ENCODE measurements at regions not wholly inside any gene's neighbourhood (a gene's known extent, or its start where the extent isn't known, plus 50 kb on each side); places are given as distances from the start of the nearest gene placed in this dataset.
"Not testable (repeated sequence)": the region's sequence is repeated elsewhere in the genome, so short reads cannot be mapped to it uniquely, and the experiment has no call there.

GRCh38 chr9:135173066-135173465 lies 85.6 kb downstream of the OLFM1 start:
- Histone ChIP-seq H3K27me3 (no peaks in the 10 kb centered on the region), H3K9me3 (no peaks in the 10 kb centered on the region), H3K36me3 (no peaks in the 10 kb centered on the region), H3K4me3 (no peak overlapping the region), H3K27ac (no peak overlapping the region), H3K4me1 (no peaks in the 10 kb centered on the region)
- intact Hi-C loops (cut with DNase I): no loop called here
- no peak for DNase-seq (ENCODE audit: extremely low spot score in 2 of 2)
- TF ChIP-seq POLR2A (IDR thresholded peaks at IDR 0.05): no peak
- no peak for TF ChIP-seq POLR2AphosphoS5 (IDR thresholded peaks at IDR 0.05; ENCODE audit: insufficient read depth in 1 of 2, low read depth in 1 of 2)
- TF ChIP-seq, protein P1, sequence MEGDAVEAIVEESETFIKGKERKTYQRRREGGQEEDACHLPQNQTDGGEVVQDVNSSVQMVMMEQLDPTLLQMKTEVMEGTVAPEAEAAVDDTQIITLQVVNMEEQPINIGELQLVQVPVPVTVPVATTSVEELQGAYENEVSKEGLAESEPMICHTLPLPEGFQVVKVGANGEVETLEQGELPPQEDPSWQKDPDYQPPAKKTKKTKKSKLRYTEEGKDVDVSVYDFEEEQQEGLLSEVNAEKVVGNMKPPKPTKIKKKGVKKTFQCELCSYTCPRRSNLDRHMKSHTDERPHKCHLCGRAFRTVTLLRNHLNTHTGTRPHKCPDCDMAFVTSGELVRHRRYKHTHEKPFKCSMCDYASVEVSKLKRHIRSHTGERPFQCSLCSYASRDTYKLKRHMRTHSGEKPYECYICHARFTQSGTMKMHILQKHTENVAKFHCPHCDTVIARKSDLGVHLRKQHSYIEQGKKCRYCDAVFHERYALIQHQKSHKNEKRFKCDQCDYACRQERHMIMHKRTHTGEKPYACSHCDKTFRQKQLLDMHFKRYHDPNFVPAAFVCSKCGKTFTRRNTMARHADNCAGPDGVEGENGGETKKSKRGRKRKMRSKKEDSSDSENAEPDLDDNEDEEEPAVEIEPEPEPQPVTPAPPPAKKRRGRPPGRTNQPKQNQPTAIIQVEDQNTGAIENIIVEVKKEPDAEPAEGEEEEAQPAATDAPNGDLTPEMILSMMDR (IDR thresholded peaks at IDR 0.05): no peak

DNA sequence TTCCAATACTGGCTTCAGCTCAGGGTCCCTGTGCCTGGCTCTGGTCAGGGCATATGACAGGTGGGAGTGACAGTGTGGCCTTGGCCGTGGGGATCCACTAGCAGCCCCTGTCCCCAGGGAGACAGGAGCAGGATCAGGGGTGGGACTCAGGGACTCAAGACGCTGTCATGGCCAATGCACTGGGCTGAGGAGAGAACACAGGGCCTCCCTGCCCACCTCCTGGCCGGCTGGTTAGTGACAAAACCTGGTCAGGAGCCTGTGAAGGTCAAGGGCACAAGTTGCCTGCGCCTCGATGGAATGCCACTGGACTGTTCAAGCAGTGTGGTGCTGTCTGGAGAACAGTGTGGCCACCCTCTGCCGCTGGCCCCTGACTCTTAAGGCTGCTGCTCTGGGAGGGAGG lies 86.8 kb downstream of the OLFM1 start:
- no peaks in the 10 kb centered on the region for H3K4me1 ChIP-seq
- H3K27ac ChIP-seq: no peak overlapping the region
- no peak overlapping the region for H3K4me3 ChIP-seq
- H3K9me3 ChIP-seq: no peaks in the 10 kb centered on the region
- intact Hi-C loops (cut with DNase I): no loop called here
- H3K36me3 ChIP-seq: no peaks in the 10 kb centered on the region
- DNase-seq (ENCODE audit: extremely low spot score in 2 of 2): no peak
- TF ChIP-seq, protein P1 (IDR thresholded peaks at IDR 0.05): no peak
- no peaks in the 10 kb centered on the region for H3K27me3 ChIP-seq

DNA sequence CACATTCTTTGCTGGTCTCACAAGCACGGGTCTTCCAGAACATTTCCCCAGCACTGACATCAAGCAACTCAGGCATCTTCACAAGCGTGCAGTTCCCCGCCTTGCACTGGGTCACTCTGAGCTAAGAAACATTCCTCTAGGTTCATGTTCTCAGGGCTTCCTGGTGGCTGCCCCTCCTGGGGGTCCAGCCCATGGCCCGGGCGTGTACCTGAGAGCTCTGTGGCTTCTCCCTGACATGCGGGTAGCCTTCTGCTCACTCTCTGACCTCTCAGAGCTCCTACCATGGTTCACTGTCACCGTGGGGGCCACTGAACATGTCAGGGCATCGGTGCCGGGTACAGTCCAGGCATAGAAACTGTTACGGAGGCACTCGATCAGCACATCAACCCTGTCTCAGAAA lies 87.5 kb downstream of the OLFM1 start:
- Histone ChIP-seq H3K4me3 (no peak overlapping the region), H3K4me1 (no peaks in the 10 kb centered on the region), H3K36me3 (no peaks in the 10 kb centered on the region), H3K27ac (no peak overlapping the region), H3K27me3 (no peaks in the 10 kb centered on the region), H3K9me3 (no peaks in the 10 kb centered on the region)
- intact Hi-C loops (cut with DNase I): no loop called here
- TF ChIP-seq POLR2AphosphoS5 (IDR thresholded peaks at IDR 0.05; ENCODE audit: insufficient read depth in 1 of 2, low read depth in 1 of 2) (no peak), POLR2A (IDR thresholded peaks at IDR 0.05) (no peak)
- TF ChIP-seq, protein P1 (IDR thresholded peaks at IDR 0.05): no peak
- DNase-seq (ENCODE audit: extremely low spot score in 2 of 2): no peak

DNA sequence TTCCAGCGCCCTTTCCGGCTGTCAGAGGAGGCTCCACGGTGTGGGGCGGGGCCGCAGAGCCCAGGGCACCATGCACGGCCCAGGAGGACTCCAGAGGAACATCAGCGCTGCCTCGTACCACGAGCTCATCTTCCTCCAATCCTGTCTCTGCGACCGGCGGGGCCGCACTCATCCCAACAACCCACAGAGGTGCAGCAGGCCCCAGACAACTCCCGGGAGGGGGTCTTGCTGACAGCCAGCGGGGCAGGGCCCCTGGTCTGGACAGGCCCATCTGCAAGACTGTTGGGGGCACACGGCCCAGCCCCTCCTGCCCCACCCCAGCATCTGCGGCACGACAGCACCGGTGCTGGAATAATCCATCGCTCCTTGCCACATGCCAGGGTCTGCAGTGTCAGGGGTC lies 88.8 kb downstream of the OLFM1 start:
- no peaks in the 10 kb centered on the region for H3K36me3 ChIP-seq
- no peak for DNase-seq (ENCODE audit: extremely low spot score in 2 of 2)
- H3K4me1 ChIP-seq: no peaks in the 10 kb centered on the region
- H3K27me3 ChIP-seq: no peaks in the 10 kb centered on the region
- no peak overlapping the region for H3K4me3 ChIP-seq
- H3K9me3 ChIP-seq: no peaks in the 10 kb centered on the region
- H3K27ac ChIP-seq: no peak overlapping the region
- intact Hi-C loops (cut with DNase I): no loop called here
- no peak for TF ChIP-seq POLR2A (IDR thresholded peaks at IDR 0.05)
- TF ChIP-seq, protein P1 (IDR thresholded peaks at IDR 0.05): no peak
- no peak for TF ChIP-seq POLR2AphosphoS5 (IDR thresholded peaks at IDR 0.05; ENCODE audit: insufficient read depth in 1 of 2, low read depth in 1 of 2)

DNA sequence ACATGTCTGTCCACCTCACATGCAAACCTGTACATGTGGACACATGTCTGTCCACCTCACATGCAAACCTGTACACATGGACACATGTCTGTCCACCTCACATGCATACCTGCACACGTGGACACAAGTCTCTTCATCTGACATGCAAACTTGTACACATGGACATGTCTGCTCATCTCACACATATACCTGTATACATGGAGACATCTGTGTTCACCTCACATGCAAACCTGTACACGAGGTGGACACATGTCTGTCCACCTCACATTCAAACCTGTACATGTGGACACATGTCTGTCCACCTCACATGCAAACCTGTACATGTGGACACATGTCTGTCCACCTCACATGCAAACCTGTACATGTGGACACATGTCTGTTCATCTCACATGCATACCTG lies 90.1 kb downstream of the OLFM1 start:
- DNase-seq (ENCODE audit: extremely low spot score in 2 of 2); H3K9me3 ChIP-seq; H3K27me3 ChIP-seq; H3K4me3 ChIP-seq; H3K27ac ChIP-seq; H3K4me1 ChIP-seq; intact Hi-C loops (cut with DNase I); H3K36me3 ChIP-seq: not testable (repeated sequence)

DNA sequence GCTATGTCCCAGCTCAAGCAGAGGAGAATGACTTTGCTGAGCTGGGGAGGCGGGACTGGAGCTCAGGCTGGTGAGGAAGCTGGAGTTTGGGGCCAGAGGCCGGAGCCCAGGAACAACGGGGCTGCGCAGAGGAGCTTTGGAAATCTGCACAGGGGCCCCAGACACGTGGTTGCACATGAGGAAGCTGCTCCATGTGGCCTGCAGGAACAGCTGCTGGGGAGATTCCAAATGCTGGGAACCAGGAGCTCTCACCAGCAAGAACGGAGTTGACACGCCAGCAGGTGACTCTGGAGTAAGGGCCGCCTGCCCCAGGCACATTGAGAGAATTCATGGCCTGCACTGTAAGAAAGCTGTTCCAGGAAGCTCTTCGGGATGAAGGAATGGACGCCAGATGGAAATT lies 91.0 kb downstream of the OLFM1 start:
- H3K4me1 ChIP-seq: no peaks in the 10 kb centered on the region
- intact Hi-C loops (cut with DNase I): no loop called here
- no peak for DNase-seq (ENCODE audit: extremely low spot score in 2 of 2)
- H3K27ac ChIP-seq: no peak overlapping the region
- H3K27me3 ChIP-seq: no peaks in the 10 kb centered on the region
- H3K9me3 ChIP-seq: no peaks in the 10 kb centered on the region
- no peak overlapping the region for H3K4me3 ChIP-seq
- TF ChIP-seq, protein P1 (IDR thresholded peaks at IDR 0.05): no peak
- TF ChIP-seq POLR2AphosphoS5 (IDR thresholded peaks at IDR 0.05; ENCODE audit: insufficient read depth in 1 of 2, low read depth in 1 of 2): no peak
- no peak for TF ChIP-seq POLR2A (IDR thresholded peaks at IDR 0.05)
- no peaks in the 10 kb centered on the region for H3K36me3 ChIP-seq

Data from vagina (tissue), 2 donors.